ENCODE measurements at regions not wholly inside any gene's neighbourhood (a gene's known extent, or its start where the extent isn't known, plus 50 kb on each side); places are given as distances from the start of the nearest gene placed in this dataset.

- in situ Hi-C loops (cut with HindIII; ENCODE audit: low sequenced_read_pairs) = no loop called here
- no peak overlapping the region for H3K4me3 ChIP-seq (ENCODE audit: low read depth, low read length)
- DNase-seq (ENCODE audit: low read depth) = no peak
- TF ChIP-seq, protein P1, sequence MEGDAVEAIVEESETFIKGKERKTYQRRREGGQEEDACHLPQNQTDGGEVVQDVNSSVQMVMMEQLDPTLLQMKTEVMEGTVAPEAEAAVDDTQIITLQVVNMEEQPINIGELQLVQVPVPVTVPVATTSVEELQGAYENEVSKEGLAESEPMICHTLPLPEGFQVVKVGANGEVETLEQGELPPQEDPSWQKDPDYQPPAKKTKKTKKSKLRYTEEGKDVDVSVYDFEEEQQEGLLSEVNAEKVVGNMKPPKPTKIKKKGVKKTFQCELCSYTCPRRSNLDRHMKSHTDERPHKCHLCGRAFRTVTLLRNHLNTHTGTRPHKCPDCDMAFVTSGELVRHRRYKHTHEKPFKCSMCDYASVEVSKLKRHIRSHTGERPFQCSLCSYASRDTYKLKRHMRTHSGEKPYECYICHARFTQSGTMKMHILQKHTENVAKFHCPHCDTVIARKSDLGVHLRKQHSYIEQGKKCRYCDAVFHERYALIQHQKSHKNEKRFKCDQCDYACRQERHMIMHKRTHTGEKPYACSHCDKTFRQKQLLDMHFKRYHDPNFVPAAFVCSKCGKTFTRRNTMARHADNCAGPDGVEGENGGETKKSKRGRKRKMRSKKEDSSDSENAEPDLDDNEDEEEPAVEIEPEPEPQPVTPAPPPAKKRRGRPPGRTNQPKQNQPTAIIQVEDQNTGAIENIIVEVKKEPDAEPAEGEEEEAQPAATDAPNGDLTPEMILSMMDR (IDR thresholded peaks at IDR 0.05; ENCODE audit: low read depth, low read length, missing control alignments) = no peak
These were observed 205.8 kb upstream of the SLC38A2 start for GRCh38 chr12:46578190-46578982.

GRCh38 chr12:46577063-46577776 lies 204.6 kb upstream of the SLC38A2 start:
- in situ Hi-C loops (cut with HindIII; ENCODE audit: low sequenced_read_pairs) = no loop called here
- no peak overlapping the region for H3K4me3 ChIP-seq (ENCODE audit: low read depth, low read length)

DNA sequence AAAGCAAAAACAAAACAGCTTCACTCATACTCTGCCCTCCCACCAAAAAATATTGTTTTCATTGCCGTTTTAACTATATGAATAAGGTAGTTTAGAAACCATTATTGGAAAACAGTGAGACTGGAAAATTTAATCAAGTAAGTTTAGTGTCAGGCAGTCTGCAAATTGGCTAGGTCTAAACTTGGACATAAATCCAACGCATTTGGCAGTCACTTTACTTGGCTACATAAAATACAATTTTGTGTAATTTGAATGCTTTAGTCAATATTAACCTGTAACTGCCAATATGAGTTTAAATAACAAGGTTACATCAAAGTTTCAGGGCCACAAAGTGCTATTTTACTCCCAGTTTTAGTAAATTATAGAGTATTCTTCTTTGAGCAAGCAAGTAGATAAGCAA lies 202.3 kb upstream of the SLC38A2 start:
- in situ Hi-C loops (cut with HindIII; ENCODE audit: low sequenced_read_pairs) = no loop called here
- H3K4me3 ChIP-seq (ENCODE audit: low read depth, low read length) = no peak overlapping the region
- TF ChIP-seq, protein P1 (IDR thresholded peaks at IDR 0.05; ENCODE audit: low read depth, low read length, missing control alignments) = no peak
- no peak for DNase-seq (ENCODE audit: low read depth)

More at GRCh38 chr12:46577063-46577776, 204.6 kb upstream of the SLC38A2 start:
- TF ChIP-seq, protein P1 (IDR thresholded peaks at IDR 0.05; ENCODE audit: low read depth, low read length, missing control alignments) = no peak
- DNase-seq (ENCODE audit: low read depth) = no peak

- no peak for DNase-seq (ENCODE audit: low read depth)
- in situ Hi-C loops (cut with HindIII; ENCODE audit: low sequenced_read_pairs) = no loop called here
- TF ChIP-seq, protein P1 (IDR thresholded peaks at IDR 0.05; ENCODE audit: low read depth, low read length, missing control alignments) = no peak
- no peak overlapping the region for H3K4me3 ChIP-seq (ENCODE audit: low read depth, low read length)
These were observed 200.7 kb upstream of the SLC38A2 start for GRCh38 chr12:46573347-46573658.

DNA sequence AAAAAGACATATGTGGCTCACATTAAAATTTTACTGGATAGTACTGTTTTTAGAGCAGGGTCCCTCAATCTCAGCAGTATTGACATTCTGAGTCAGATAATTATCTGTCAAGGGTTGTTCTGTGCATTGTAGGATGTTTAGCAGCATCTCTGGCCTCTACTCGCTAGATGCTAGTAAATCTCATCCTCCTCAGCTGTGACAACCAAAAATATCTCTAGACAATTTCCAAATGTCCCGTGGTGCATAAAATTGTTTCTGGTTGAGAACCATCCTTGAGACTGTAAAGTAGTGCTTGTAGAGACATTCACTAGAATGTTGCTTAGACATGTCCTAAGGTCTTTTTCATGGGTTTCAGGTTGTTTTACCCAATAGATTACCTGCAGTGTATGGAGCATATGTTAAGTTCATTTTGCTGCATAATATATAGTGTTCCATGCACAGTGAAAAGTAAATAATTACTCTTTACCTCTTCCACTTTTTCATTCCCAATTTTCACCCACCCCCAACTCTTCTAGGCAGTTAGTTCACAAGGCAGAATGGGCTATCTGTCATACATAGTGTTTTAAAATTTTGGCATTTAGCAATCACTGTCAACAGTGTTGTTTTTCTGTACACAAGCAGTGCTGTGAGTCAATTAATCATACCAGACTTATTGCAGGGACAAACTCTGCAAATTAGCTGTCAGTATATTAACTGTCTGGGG lies 200.2 kb upstream of the SLC38A2 start:
- TF ChIP-seq, protein P1 (IDR thresholded peaks at IDR 0.05; ENCODE audit: low read depth, low read length, missing control alignments) = no peak
- H3K4me3 ChIP-seq (ENCODE audit: low read depth, low read length) = no peak overlapping the region
- no peak for DNase-seq (ENCODE audit: low read depth)
- in situ Hi-C loops (cut with HindIII; ENCODE audit: low sequenced_read_pairs) = no loop called here

- in situ Hi-C loops (cut with HindIII; ENCODE audit: low sequenced_read_pairs) = no loop called here
These were observed 199.0 kb upstream of the SLC38A2 start for GRCh38 chr12:46571608-46572007.

More at GRCh38 chr12:46571608-46572007, 199.0 kb upstream of the SLC38A2 start:
- H3K4me3 ChIP-seq (ENCODE audit: low read depth, low read length) = no peak overlapping the region
- TF ChIP-seq, protein P1 (IDR thresholded peaks at IDR 0.05; ENCODE audit: low read depth, low read length, missing control alignments) = no peak
- no peak for DNase-seq (ENCODE audit: low read depth)

All from astrocyte of the cerebellum (primary cell).